Progenitor cell of endocrine pancreas (in vitro differentiated cells): ENCODE measurements at regions not wholly inside any gene's neighbourhood (a gene's known extent, or its start where the extent isn't known, plus 50 kb on each side); places are given as distances from the start of the nearest gene placed in this dataset.

Experiments used
- DNase-seq: peaks from one replicate; pipeline ENCODE4 v3.0.0; 2021; ENCODE audit warnings: low spot score; ENCODE audit not compliant: unreplicated experiment
- H3K27ac Mint-ChIP-seq: 2 replicates; pipeline ENCODE4 v1.8.0; 2021; ENCODE audit warnings: mild to moderate bottlenecking, moderate library complexity, mixed read lengths
- H3K27me3 Mint-ChIP-seq: 2 replicates; pipeline ENCODE4 v1.8.0; 2021; ENCODE audit warnings: mixed read lengths
- H3K36me3 Mint-ChIP-seq: 2 replicates; pipeline ENCODE4 v1.8.0; 2022; ENCODE audit warnings: mixed read lengths; ENCODE audit not compliant: insufficient read depth
- H3K4me1 Mint-ChIP-seq: 2 replicates; pipeline ENCODE4 v1.8.0; 2021; ENCODE audit warnings: low read depth, mixed read lengths
- H3K4me3 Mint-ChIP-seq: 2 replicates; pipeline ENCODE4 v1.8.0; 2021; ENCODE audit warnings: low read depth, mild to moderate bottlenecking, moderate library complexity, mixed read lengths
- H3K9me3 Mint-ChIP-seq: 2 replicates; pipeline ENCODE4 v1.8.0; 2021; ENCODE audit warnings: low read depth, mixed read lengths
- CTCF ChIP-seq: fragments of 200-600 bp; sonication (generic); IDR thresholded peaks from one replicate; pipeline ENCODE4 v1.5.0; 2021; ENCODE audit warnings: antibody characterized with exemption, mild to moderate bottlenecking; ENCODE audit not compliant: unreplicated experiment

- Mint-ChIP-seq H3K27me3 (no peaks in the 10 kb centered on the region), H3K9me3 (peaks cover 10% of the 10 kb centered on the region), H3K4me1 (peaks cover 16% of the 10 kb centered on the region), H3K4me3 (no peak overlapping the region), H3K36me3 (no peaks in the 10 kb centered on the region), H3K27ac (no peak overlapping the region)
- TF ChIP-seq CTCF = no peak
- DNase-seq = no peak
Measured at GRCh38 chr6:140817176-140817575, 1315.5 kb upstream of the GJE1 start.

DNA sequence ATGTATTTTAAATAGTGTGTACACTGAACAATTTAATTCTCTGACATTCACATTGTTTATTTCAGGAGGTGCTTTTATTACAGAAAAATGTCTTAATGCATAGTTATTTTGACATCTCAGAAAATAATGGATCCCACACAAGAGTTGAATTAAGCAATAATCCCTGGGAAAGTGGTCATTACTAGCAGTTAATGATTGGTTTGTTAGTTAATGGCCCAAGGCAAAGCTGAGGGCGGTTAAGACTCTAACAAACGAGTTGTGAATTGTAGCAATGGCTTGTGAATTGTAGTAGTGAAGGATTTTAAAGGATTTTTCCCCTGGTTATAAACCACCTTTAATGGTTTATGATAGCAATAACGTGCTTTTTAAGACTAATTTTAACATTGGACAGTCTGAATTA is 1316.0 kb upstream of the GJE1 start:
- H3K36me3 Mint-ChIP-seq = no peaks in the 10 kb centered on the region

DNA sequence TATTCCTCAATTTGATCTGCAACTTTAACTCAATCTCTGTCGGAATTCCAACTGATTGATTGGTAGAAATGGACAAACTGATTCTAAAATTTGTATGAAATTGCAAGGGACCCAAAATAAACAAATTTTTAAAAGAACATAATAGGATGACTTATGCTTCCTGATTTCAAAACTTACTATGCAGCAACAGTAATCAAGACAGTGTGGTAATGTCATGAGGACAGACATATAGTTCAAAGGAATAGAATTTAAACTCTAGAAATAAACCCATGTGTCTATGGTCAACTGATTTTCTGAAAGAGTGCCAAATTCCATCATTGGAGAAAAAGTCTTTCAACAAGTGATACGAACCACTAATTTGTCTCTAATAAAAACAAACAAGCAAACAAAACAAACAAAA is 1320.1 kb upstream of the GJE1 start:
- Mint-ChIP-seq H3K27ac (no peak overlapping the region), H3K36me3 (peaks cover 3% of the 10 kb centered on the region), H3K27me3 (no peaks in the 10 kb centered on the region), H3K9me3 (peaks cover 13% of the 10 kb centered on the region), H3K4me3 (no peak overlapping the region), H3K4me1 (peaks cover 16% of the 10 kb centered on the region)
- no peak for DNase-seq
- no peak for TF ChIP-seq CTCF

More for the DNA sequence above, 1316.0 kb upstream of the GJE1 start:
- Mint-ChIP-seq H3K4me3 (no peak overlapping the region), H3K4me1 (peaks cover 16% of the 10 kb centered on the region), H3K27me3 (no peaks in the 10 kb centered on the region), H3K9me3 (peaks cover 10% of the 10 kb centered on the region), H3K27ac (no peak overlapping the region)
- no peak for DNase-seq
- TF ChIP-seq CTCF = no peak

- Mint-ChIP-seq H3K27ac (no peak overlapping the region), H3K4me3 (no peak overlapping the region), H3K4me1 (peaks cover 7% of the 10 kb centered on the region), H3K36me3 (peaks cover 3% of the 10 kb centered on the region), H3K27me3 (no peaks in the 10 kb centered on the region), H3K9me3 (peaks cover 13% of the 10 kb centered on the region)
- TF ChIP-seq CTCF = no peak
- no peak for DNase-seq
Measured at GRCh38 chr6:140811642-140812041, 1321.1 kb upstream of the GJE1 start.

GRCh38 chr6:140809694-140810101 is 1323.0 kb upstream of the GJE1 start:
- H3K4me3 Mint-ChIP-seq = no peak overlapping the region
- peaks cover 16% of the 10 kb centered on the region for H3K9me3 Mint-ChIP-seq
- H3K27ac Mint-ChIP-seq = no peak overlapping the region
- DNase-seq = no peak
- peaks cover 3% of the 10 kb centered on the region for H3K36me3 Mint-ChIP-seq
- H3K27me3 Mint-ChIP-seq = no peaks in the 10 kb centered on the region
- TF ChIP-seq CTCF = no peak
- H3K4me1 Mint-ChIP-seq = no peaks in the 10 kb centered on the region

DNA sequence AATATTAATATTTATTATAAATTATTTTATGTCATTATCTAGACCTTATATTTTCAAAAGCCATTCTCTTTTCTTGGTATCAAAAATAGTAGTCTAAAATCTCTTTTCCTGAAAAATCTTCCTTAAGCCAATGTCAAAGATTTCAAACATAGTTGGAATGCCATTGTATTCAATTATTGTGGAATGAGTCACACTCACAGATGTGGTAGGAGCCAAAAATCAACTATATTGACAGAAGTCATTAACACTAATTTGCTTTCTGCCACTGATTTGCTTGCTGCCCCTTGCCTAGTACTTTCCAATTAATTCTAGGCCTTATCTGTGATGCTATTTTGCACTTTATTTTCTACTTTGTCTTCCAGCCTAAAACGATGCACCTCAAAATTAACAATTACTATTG is 1326.3 kb upstream of the GJE1 start:
- Mint-ChIP-seq H3K4me1 (peaks cover 4% of the 10 kb centered on the region), H3K27me3 (no peaks in the 10 kb centered on the region), H3K4me3 (no peak overlapping the region), H3K36me3 (peaks cover 3% of the 10 kb centered on the region), H3K9me3 (peaks cover 7% of the 10 kb centered on the region), H3K27ac (no peak overlapping the region)
- TF ChIP-seq CTCF = no peak
- no peak for DNase-seq
